Stimulated activated CD4-positive, alpha-beta T cell treated with anti-CD3 and anti-CD28 coated beads, Interleukin-12 subunit alpha, Interleukin-12 subunit beta, amount 100 ng/mL, for 48 hours (primary cell): ENCODE measurements at regions not wholly inside any gene's neighbourhood (a gene's known extent, or its start where the extent isn't known, plus 50 kb on each side); places are given as distances from the start of the nearest gene placed in this dataset.
"Not testable (repeated sequence)": the region's sequence is repeated elsewhere in the genome, so short reads cannot be mapped to it uniquely, and the experiment has no call there.

Experiments
- DNase-seq, 3 donors: peaks; one replicate each; pipeline ENCODE4 v3.0.0-alpha.2; 2020; ENCODE audit warnings: low read depth in 2 of 3, low spot score in 1 of 3

DNA sequence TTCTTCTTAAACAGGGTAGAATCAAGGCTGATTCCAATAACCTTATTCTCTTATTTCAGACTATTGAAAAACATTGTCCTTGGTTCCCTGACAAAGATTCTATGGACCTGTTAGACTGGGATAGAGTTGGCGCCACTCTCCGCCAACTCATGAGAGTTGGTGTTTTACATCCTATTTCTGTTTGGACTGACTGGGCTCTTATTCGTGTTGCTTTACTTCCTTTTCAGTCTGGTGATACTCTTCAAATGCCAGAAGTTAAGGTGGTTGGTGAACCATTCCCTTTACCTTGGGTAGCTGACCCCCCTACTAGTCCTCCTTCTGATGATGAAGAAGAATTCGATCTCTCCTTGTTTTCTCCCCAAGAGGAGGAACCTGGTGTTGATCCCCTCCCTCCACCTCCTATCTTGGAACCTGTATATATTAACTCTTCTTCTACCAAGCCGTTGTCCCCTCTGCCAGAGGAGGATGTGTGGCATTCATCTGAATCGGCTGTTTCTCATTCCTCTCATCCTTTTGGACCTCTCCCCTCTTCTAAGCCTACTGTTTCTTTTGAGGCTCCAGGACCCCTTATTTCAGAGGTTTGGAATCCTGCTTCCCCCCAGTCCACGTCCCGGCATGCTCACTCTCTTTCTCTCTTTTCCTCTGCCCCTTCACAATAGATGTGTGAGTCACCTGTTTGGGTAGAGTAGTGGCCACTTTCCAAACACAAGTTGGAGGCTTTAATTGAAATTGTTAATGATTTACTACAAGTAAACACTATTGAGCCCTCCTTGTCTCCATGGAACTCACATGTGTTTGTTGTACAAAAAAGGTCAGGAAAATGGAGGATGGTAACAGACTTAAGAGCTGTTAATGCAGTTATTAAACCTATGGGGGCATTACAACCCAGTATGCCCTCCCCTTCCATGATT, 585.7 kb downstream of the NSUN3 start:
- not testable (repeated sequence) for DNase-seq

DNA sequence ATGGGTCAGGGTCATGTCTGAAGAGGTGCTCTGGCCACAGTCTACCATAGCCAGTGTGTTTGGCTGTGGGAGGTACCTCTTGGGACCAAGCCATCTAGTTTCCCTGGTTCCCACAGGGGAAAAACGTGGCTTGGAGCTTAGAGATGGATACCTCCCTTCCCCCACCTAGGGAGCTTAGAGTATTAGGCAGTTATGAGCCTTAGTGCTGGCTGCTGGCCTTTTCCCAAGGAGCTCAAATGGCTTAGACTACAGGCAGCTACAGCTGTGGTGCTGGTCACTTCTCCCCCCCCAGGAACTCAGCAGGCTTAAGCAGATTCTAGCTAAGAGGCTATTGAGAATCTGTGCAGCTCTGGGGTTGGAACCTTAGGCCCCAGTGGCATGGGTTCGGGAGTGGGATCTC, 591.2 kb downstream of the NSUN3 start:
- no peak for DNase-seq

DNA sequence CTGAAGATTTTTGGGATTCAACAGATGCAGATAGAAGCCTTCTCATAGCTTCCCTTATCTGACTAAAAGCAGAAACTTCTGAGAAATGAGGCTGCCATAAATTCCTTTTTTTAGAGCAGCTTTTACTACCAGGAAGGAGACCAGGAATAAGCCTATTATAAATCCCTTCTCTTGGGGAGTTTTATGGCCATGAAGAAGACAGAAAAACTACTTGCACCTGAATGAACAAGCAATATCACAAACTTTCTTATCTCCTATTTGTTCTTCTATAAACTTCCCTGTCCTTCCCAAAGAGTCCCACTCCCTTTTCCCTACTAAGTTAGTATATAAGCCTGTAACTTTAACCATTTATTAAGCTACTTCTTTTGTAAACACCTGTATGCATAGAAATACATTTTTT, 603.1 kb downstream of the NSUN3 start:
- no peak for DNase-seq

DNA sequence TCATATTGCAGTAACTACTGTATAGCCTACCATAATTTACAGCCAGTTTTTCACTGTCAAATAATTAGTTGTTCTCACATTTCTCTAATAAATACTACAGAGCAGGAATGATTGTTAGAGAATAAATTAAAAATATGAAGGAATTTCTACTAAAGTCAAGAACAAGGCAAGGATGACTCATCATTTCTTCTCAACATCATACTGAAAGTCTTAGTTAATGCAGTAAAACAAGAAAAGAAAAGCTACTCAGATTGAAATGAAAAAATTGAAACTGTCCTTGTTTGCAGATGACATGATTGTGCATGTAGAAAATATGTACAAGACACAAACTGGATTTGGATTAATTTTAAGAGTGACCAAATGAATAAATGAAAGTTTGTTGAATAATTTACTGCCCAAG, 608.2 kb downstream of the NSUN3 start:
- DNase-seq = no peak

DNA sequence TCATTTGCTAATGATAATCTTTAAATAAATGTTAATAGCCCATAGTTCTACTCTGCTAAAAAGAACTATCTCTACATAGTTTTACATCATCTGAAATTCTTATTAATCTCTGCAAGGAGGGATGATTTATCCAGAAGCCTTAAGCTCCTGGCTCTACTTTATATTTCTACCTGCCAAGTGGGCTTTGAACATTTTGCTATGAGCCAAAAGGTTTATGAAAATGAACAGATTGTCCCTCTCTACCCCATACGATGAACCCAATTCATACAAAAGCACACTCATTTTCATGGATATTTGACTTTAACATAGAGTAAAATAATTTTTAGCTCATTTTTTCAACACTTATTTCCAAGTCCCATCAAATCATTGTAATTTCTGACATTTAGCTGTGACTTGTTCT, 611.0 kb downstream of the NSUN3 start:
- DNase-seq = no peak

DNA sequence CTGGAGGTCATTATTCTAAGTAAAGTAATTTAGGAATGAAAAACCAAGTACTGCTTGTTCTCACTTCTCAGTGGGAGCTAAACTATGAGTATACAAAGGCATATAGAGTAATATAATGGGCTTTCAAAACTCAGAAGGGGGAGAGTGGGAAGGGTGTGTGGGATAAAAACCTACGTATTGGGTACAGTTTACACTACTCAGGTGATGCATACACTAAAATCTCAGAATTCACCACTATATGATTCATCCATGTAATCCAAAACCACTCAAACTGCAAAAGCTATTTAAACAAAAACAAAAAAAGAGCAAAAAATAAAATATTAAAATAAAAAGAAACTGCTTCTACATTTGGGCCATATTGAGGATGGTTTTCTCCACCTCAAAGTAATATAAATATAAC, 623.3 kb downstream of the NSUN3 start:
- DNase-seq = no peak

DNA sequence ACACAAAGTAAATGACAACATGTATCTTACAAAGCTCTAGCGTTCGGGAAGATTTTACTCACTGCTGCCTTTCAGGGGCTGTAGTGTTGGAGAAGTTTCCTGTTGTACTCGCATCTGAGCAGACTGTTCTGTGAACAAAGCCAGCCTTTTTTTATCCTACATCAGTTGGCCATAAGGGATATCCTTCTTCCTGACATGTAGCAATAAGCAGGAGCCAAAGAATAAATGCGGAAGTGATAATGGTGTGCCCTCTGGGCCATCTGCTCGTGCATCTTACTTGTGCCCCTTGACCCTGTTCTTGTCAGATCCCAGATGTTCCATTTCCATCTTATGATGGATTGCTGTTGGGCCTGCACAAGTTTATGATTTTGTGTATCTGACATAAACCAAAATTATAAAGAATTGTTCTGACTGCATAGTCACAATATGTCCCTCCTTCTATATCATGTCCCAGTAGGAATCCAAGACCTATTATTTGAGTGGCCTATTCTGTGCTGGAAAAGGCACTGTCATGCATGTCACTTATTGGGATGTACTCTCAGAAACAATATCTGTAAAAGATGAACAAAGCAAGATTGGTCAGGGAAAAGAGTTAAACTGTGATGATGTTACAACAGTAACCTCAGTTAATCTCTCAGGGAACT, 631.3 kb downstream of the NSUN3 start:
- no peak for DNase-seq

DNA sequence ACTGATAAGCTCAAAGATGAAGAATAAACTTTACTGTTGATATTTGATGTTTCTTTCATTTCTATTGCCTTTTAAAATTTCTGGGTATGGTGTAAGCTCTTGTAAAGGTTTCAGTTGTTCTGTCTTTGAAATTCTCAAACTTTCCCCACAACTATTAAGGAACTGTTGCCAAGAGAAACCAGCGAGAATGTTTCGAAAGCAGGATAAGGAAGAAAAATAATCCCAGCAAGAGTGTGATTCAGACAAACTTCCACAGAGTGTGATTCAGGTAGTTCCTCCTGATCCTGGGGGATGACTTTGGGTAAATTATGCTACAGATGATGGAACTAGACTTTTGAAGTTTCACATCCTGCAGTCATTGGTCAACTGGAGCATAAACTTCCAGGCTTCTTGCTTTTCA, 632.0 kb downstream of the NSUN3 start:
- DNase-seq = no peak

DNA sequence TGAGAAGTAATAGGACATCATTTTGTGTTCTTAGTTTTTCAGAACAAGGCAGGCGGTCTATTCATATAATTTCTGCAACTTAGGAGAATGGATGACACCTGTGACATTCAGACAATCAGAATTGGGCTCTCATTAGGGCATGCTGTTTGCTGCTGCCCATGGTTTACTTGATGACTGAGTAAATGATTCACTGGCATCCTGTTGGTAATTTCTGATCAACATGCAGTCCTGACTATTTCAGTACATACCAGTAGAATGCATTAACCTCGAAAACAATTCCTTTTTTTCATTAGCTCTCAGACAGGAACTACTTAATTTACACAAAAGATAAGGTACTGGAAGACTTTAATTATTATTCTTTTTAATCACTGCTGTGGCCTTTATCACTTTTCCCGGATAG, 641.6 kb downstream of the NSUN3 start:
- DNase-seq = no peak

DNA sequence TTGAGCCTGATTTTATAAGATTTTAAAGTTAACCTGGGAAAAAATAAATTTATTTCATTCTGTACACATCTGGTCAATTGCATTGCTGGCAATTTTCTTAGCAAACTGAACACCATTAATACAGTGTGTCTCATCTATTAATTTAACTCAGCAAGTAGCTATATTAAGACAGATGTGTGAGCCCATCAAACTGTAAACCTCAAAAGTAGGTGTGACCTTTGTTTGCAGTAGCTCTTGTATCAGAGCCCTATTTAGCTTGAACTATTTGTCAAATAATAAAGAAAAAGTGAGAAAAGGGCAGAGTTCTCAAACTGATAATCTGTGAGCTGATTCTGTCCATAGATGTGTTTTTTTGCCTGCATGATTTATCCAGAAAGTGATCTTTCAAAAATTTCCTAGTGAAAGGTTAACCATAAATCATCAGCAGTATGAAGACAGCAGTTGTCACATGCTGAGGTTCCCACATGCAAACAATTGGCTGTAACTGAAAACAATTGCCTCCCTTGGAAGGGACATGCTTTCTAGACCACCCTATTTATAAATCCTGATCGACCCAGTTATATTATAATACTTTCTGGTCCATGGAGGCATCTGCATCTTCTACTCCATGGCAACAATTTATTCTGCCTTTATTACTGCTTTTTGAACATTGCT, 646.5 kb downstream of the NSUN3 start:
- DNase-seq = no peak

DNA sequence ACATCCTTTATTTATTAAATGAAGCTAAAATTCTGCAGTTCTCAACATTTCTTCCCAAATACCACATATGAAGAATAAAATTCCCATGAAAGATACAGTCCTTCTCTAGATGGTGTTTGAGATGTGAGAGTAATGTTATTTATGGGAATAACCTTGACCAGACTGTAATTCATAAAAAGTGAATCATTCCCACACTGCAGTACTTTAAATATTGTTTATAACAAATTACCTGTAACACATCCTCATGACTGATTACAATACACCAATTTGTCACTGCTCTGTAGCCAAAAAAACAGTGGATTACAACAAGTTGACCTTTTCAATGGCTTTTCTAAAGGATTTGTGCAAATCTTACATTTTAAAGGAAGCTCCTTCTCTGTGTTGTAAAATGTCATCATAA, 651.3 kb downstream of the NSUN3 start:
- no peak for DNase-seq

DNA sequence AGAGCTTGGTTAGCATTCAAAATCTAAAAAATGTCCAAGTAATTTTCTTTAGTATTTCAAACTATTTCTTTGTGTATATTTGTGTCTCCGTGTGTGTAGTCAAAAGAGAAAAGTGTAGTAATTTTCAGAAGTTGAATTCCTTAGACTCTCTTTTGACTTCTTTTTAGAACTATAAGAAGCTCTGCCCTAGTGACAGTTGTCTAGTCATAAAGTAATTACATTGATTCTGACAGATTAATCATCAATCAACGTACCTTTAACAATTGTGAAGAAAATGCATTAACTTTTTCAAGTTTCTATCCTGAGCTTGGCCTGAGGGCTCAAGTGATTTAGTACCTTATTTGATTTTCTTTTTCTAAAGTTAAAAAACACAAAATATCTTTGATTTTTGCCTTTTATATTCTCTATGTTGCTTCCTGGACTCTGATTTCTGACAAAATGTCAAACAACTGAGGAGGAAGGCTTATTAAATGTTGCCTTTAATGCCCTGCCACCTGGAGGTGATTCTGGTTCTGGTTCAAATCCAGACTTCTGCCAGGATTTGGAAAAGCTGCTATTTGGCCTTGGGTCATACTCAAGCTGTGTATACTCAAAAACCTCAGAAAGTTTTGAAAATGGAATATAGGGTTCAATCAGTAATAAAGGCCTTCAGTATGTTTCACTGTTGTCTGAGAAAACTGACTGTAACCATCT, 653.6 kb downstream of the NSUN3 start:
- no peak for DNase-seq

DNA sequence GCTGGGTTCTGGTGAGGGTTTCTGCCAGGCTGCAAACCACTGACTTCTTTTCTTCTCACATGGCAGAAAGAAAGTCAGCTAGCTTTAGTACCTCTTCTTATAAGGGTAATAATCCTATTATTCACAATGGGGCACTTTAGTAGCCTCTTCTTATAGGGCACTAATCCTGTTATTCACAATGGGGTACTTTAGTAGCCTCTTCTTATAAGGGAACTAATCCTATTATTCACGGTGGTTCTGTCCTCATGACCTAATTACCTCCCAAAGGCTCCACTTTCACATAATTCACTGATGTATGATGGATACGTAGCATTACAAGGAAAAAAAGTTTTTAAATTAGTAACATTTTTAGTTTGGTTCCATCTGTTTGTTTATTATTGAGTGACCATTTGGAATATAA, 671.3 kb downstream of the NSUN3 start:
- no peak for DNase-seq

DNA sequence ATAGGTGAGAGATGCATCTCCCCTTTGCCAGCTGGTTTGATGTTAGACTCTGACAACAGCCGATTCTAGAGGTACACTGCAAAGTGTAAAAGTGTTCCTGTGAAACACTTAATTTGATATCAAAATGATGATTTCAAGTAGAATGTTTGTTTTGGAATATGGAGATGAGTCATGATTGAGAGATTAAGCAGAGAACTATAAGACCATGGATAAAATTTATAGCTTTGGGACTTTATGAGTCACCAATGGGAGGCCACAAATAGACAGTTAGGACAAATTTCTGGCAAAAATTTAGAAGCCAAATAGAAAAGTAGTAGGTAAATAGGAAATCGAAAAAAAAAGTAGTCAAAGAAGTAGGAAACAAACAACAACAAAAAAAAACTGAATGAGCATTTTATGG, 672.5 kb downstream of the NSUN3 start:
- DNase-seq = no peak

DNA sequence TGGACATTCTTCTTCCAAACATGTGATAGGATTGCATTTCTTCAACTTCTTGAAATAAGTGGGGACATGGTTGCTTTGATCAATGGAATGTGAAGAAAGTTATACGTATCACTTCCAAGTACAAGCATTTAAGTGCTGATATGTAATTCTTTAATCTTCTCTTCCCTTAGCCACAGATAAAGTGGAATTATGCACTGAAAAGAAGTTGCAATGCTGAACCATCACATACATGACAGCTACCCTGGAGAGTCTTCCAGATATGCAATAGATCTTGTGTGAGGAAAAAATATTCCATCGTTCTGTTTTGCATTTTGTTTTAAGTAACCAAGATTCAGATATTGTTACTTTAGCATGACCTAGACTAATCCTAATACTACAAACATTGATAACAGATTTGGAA, 674.3 kb downstream of the NSUN3 start:
- DNase-seq = no peak

DNA sequence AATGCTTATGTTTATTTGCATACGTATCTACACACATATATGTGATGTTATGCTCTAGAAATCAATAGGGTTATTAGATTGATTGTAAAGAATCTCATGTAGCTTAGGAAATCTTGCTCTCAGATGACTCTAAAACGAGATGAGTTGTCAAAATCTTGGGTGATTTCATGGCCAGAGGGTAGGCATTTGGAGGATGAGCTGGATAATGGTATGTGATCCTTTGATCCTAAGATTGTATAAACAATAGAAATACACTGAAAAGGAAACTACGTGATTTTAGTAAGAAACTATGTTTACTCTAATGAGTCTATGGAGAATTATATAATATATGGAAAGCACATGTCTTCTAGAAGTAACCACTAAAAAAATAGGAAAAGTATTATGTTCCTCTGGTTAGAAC, 676.6 kb downstream of the NSUN3 start:
- DNase-seq = no peak

DNA sequence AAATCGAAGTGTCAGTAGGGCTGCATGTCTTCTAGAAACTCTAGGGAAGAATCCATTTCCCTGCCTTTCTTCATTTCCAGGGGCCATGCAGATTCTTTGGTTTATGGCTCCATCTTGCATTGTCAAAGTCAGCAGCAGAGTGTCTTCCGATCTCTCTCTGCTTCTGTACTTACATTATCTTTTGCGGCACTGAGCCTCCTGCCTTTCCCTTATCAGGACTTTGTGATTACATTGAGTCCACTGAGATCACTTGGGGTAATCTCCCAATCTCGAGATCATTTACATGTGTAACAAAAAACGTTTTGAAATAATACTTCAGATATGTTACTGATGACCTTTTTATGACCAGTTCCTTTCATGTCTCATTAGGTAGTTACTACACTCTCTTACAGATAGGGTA, 695.9 kb downstream of the NSUN3 start:
- DNase-seq = no peak

DNA sequence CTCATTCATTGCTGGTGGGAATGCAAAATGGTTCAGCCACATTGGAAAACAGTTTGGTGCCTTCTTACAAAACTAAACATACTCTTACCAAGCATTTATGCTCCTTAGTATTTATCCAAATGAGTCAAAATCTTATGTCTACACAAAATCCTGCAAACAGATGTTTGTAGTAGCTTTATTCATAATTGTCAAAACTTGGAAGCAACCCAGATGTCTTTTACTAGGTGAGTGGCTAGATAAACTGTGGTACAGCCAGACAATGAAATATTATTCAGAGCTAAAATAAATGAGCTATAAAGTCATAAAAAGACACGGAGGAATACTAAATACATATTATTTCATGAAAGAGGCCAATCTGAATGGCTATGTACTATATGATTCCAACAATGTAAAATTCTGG, 709.5 kb downstream of the NSUN3 start:
- DNase-seq = no peak

DNA sequence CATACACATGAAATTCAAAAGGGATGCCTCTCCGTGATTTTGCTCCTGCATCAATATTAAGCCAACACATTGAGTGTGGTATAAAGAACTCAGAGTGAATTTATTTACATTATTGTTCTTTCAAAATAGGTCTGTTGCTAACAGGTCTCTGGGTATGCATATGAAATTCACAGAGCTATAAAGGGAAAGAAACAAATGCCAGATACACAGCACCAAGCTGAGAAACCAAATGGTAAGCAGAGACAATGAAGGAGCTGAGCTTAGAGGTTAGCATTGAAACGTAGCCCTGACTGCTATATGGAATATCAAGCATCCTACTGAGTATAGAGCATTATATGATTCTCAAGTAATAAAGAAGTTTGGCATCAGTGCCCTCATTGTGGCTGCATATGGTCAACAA, 712.9 kb downstream of the NSUN3 start:
- DNase-seq = no peak

DNA sequence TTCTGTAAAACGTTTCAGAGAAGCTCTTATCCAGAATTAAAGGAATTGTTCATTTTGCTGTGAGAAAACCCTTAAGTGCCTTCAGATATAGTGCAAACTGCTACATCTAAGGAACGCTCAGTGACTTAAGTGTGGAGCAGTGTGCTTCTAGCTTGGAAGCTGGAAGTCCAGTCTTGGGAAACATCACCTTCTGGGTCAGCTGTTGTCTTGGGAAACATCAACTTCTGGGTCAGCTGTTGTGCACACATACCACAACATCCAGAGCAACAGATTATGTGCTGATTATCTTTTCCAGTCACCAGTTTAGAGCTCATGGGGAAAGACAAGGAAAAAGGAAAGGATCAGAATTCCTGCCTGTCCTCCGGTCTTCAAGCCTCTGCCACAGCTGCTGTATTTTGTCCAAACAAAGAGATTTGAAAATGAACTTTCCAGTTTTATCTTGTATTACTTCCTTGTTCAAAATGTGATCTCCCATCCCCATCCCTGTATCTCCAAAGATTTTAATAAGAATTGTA, 713.6 kb downstream of the NSUN3 start:
- no peak for DNase-seq

DNA sequence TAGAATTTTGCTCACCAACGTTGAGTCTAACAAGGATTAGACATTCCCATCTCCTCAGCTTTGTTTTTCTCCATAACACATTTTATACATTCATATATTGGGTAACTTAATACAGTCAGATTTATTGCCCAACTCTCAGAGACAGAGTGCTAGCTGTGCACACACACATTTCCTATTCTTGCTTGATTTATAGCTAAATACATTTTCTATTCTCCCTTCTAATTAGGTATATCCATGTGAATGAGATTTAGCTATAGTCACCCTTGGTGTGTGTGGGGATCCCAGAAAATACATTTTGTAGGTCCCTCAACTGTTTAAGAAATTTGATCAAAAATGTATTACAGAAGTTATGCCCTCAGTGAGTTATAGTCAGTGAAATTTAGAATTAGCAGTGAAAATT, 715.4 kb downstream of the NSUN3 start:
- no peak for DNase-seq
